Cardiac fibroblast (primary cell): ENCODE measurements at regions not wholly inside any gene's neighbourhood (a gene's known extent, or its start where the extent isn't known, plus 50 kb on each side); places are given as distances from the start of the nearest gene placed in this dataset.

ENCODE experiments used
- DNase-seq, 2 donors: peaks; one replicate each; pipeline versions ENCODE4 v3.0.0 to v3.0.0-alpha.2; 2010; ENCODE audit warnings: low read depth in 2 of 2
- H3K4me3 ChIP-seq, 2 donors: replicated peaks in 1 of 2; 1 replicate in 1 of 2; 2 replicates in 1 of 2; pipeline ENCODE4 v1.5.1; 2011; ENCODE audit warnings: low read depth in 2 of 2, low read length in 2 of 2, mild to moderate bottlenecking in 2 of 2, moderate library complexity in 1 of 2
- CTCF ChIP-seq: IDR thresholded peaks from one replicate; pipeline ENCODE4 v1.5.1; 2011; ENCODE audit warnings: low read depth, mild to moderate bottlenecking, low read length, inconsistent platforms

- no peak for TF ChIP-seq CTCF
- no peak overlapping the region for H3K4me3 ChIP-seq
- DNase-seq: no peak
Observed at GRCh38 chr3:30097022-30097650, 509.3 kb upstream of the TGFBR2 start.

GRCh38 chr3:30098243-30098642, 508.2 kb upstream of the TGFBR2 start:
- no peak for TF ChIP-seq CTCF
- H3K4me3 ChIP-seq: no peak overlapping the region
- DNase-seq: peak in 1 of 2 donors; percentile 27

- no peak for TF ChIP-seq CTCF
- DNase-seq: peak; percentile 57 to 66
- H3K4me3 ChIP-seq: no peak overlapping the region
Observed at GRCh38 chr3:30098653-30099455, 507.5 kb upstream of the TGFBR2 start.

DNA sequence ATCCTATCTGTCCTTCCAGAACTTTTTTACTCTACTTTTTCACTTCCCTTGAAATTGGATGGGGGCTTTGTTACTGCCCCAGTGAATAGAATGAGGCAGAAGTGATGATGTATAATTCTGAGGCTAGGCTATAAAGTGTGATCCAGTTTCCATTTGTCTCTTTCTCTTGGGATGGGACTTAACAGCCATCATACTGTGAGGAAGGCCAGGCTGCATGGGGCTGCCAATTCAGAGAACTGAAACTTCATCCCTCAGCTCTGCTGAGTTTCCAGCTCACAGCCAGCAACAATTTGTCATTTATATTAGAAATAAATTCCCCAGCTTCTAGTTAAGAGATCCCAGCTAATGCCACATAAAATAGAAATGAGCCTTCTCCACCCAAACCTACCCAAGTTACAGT, 504.0 kb upstream of the TGFBR2 start:
- H3K4me3 ChIP-seq: no peak overlapping the region
- DNase-seq: no peak
- TF ChIP-seq CTCF: no peak

DNA sequence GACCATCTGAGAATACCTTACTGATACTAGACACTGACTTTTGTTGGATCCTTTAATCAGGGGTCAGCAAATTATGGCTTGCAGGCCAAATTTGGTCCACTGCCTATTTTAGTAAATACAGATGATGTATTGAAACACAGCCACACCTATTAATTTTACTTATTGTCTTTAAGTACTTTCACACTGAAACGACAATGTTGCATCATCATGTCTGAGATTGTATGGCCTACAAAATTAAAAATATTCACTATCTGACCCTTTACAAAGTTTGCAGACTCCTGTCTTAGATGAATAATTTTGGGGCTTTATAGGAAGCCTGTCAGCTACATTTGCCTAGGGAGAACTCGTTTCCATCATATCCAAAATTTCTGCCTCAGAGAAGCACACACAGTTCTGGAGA, 503.2 kb upstream of the TGFBR2 start:
- no peak for TF ChIP-seq CTCF
- DNase-seq: no peak

DNA sequence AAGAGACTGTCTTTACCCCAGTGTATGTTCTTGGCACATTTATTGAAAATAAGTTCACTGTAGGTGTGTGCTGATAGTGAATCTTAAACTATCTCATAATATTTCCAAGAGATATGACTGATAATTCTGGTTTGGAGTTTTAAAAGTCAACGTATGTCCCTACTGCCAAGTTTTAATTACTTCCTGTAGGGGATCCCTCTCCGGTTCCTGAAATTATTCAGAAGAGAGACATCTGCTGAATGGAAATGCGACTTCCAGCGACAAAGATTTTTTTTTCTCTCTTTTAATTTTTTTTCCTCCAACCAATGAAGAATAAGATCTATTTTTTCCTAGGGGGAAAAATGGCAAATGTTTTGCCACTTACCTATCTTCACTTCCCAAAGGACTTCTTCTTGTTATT, 498.9 kb upstream of the TGFBR2 start:
- no peak for DNase-seq
- no peak for TF ChIP-seq CTCF
- no peak overlapping the region for H3K4me3 ChIP-seq

More for the DNA sequence above, 503.2 kb upstream of the TGFBR2 start:
- no peak overlapping the region for H3K4me3 ChIP-seq
